ENCODE measurements at regions not wholly inside any gene's neighbourhood (a gene's known extent, or its start where the extent isn't known, plus 50 kb on each side); places are given as distances from the start of the nearest gene placed in this dataset.

DNA sequence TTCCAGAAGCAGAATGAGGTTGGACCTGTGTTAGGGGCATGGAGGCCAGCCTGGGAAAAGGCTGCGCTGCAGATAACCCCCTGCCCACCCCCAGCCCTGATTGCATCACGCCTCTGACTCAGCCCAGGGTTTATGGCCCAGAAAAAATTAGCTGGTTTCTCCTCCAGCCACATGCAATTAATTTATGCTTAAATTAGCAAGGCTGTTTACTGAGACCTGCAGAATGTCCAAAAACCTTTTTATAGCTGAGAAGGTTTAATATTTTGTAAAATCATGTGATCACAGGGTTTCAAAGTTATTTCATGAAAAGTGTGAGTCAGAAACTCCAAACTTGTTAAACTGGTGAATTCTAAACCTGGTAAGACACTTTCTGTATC lies 123.1 kb upstream of the HDAC4 start:
- DNase-seq (ENCODE audit: low read depth in 2 of 3, low spot score in 2 of 3) = no peak

DNA sequence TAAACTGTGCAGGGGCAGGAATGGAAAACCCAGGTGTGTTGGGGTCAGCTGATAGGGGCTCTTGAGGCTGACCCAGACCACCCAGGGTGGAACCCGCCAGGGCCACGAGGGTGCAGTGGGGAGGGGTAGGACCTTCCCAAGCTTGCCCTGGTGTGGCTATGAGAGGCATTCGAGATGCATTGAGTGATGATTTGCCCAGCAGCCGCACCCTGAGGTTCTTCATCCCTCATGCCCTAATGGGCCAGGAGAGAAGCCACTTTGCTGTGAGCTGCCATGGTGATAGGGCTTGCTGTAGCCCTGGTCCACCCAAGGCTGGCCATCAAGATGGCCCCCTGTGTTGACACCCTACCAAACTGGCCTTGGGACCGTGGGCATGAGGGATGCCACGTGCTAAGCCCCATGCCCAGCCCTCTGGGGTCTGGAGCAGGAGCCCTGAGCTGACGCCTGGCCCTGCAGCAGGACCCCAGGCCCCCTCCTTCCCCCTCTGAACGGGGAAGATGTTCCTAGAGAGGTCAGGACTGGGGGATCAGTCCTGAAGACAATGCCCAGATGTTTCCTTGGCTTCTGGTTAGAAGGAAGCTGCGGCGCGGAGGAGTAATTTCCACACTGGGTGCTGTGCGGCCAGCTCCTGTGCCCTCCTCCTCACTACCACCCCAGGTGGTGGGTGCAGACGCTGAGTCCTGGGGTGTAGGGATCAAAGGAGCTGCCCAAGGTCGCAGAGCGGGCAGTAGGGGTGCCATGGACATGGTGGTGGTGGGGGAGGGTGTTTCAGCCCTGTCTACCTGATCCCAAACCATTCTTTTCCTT lies 122.5 kb upstream of the HDAC4 start:
- no peak for DNase-seq (ENCODE audit: low read depth in 2 of 3, low spot score in 2 of 3)

DNA sequence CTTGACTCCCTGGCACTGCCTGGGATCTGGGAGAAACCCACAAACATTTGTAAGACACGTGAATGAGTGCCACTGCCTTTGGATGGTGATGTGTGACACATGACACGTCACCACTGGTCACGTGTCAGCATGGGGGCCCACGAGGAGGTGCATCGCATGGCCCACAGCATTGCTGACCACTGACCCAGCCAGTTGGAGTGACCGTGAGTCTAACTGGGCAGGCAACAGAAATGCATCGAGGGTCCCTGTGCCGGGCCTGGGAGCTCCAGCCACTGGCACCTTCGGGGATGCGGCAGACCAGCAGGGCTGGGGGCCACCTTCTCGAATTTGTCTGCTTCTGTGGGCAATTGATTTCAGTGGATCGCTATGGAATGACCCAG lies 121.9 kb upstream of the HDAC4 start:
- no peak for DNase-seq (ENCODE audit: low read depth in 2 of 3, low spot score in 2 of 3)

DNA sequence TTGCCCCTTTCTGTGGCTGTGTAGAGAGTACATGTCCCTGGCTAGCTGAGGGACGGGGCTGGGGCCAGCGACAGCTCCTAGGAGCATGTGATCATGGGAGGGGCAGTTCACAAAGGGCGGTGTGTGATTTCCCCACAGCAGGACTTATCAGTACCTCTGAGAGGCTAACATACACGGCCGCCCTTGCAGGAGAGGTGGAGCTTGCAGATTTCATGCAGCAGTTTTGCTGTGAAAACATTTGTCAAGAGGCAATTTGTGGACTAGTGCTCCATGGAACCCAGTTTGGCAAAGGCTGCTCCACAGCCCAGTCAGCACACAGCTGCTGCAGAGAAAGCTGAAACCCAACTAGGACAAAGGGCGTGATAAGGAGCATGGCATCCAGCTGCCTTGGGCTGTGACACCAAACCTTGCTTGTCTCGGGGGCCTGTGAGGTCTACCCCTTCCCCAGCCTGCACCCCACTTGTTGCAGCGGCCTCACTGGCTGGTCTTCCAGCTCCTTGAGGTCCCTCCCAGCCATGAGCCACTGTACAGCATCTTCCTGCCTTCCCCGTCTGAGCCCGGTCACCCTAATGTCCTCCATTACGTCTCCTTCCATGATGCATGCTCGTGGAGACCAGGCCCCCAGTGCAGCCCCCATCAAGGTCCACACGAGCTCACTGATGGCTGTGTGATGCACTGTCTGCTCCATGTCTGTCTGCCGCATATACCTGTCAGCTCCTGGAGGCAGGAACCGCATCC lies 121.4 kb upstream of the HDAC4 start:
- DNase-seq (ENCODE audit: low read depth in 2 of 3, low spot score in 2 of 3) = no peak

- DNase-seq (ENCODE audit: low read depth in 2 of 3, low spot score in 2 of 3) = no peak
Measured at GRCh38 chr2:239521518-239521815, 120.6 kb upstream of the HDAC4 start.

- DNase-seq (ENCODE audit: low read depth in 2 of 3, low spot score in 2 of 3) = no peak
Measured at GRCh38 chr2:239520811-239521517, 120.1 kb upstream of the HDAC4 start.

DNA sequence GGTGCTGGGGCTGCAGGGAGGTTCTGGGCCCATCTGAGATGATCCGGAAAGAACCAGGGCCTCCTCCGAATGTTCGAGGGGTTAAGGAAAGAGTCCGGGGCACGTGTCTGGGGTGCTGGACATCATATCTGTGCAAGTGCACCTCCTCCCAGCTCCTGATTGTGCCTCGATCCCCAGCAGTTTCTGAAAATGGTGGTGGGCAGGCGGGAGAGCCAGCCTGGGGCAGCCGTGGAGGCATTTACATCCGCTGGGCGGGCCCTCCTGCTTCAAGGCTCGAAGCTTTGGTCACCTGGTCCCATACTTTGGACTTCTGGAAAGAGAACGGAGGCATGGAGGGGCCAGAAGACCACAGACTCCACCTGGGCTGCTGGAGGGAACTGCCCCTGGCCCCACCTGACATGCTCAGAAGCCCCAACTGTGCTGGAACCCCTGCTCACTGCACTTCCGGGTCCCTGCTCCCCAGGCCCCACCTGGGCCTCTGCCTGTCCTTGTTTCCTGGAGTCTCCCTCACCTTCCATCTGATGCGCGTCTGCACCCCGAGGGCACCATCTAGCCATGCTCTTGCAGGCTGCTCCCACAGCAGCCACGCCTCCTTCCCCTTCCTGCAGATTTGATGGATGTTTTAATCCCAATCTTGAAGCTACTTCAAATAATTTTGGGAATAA lies 119.2 kb upstream of the HDAC4 start:
- no peak for DNase-seq (ENCODE audit: low read depth in 2 of 3, low spot score in 2 of 3)

GRCh38 chr2:239519089-239519920 lies 118.5 kb upstream of the HDAC4 start:
- no peak for DNase-seq (ENCODE audit: low read depth in 2 of 3, low spot score in 2 of 3)

DNA sequence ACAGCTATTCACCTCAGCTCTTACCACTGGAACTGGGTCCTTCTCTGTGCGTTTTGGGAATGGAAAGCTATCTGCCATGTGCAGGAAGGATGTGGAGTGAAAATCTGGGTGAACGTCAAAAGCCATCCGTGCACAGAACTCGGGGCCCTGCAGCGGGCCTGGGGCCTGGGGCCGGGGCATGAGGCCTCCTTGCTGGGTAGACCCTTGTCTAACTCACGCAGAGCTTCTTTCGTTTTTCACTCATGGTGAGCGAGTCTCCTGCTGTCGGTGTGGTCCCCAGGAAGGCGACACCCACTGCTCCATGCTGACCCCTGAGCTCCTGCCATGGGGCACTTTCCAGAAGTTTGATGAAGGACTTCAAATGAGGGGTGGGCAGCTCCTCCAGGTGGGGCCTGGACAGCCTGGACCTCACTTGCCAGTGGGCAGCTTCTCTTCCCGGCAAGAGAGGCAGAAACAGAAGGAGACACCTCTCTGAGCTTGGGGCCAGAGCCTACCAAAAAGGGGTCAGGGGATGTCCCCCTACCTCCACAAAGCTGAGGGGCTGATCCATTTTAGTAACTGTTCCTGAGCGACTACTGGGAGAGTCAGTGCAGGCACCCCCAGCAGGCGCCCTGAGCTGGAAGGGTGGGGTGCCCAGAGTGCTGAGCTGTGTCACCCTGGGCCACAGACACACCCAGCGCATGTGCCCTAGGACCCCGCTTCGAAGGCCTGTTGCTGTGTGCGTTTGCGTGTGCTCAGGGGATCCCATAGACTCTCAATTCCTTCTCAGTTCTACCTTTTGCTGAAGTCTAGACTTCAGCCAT lies 117.7 kb upstream of the HDAC4 start:
- no peak for DNase-seq (ENCODE audit: low read depth in 2 of 3, low spot score in 2 of 3)

- no peak for DNase-seq (ENCODE audit: low read depth in 2 of 3, low spot score in 2 of 3)
Measured at GRCh38 chr2:239517686-239518085, 116.9 kb upstream of the HDAC4 start.

DNA sequence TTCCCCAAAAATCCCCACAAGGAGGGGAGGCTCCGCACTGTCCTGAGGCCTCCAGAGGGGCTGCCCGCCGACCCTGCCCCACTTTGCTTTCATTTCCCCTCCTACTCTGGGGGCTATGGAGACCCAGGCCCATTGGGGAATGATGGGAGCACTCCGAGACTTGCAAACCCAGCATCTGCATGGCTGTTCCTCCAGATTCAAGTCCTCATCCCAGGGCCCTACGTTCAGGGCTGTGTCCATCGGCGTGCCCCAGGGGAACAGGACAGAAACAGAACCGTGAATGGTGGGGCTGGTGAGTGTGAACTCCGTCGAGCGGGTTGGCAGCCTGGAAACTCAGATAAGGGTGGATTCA lies 116.1 kb upstream of the HDAC4 start:
- no peak for DNase-seq (ENCODE audit: low read depth in 2 of 3, low spot score in 2 of 3)

DNA sequence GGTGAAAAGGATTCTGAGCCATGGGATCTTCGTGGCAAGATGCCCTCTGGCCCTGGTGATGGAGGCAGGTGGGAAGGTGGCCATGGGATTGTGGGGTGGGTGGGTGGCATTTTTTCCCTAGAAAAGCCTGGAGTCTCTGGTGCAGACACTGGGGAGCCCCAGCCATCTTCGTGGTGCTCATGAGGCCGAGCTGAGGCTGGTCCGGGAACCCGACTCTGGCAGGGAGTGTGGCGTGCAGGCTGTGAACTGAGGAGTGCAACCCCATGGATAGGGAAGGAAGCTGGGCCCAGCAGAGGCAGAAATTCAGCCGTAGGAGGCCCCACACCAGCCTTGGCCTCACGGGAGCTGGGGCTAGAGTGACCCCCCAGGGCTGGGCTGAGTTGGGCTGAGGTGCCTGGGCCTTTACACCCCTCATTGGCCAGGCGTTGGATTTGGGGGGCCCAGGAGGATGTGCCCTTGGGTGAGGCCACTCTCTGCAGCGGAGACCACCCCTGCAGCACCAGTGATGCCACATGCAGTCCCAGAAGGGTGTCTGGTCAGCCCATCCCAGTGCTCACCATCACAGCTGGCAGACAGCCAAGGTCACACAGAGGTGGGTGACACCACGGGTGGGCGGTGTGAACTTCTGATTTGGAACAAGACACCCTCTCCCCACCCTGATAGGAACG lies 115.6 kb upstream of the HDAC4 start:
- no peak for DNase-seq (ENCODE audit: low read depth in 2 of 3, low spot score in 2 of 3)

DNA sequence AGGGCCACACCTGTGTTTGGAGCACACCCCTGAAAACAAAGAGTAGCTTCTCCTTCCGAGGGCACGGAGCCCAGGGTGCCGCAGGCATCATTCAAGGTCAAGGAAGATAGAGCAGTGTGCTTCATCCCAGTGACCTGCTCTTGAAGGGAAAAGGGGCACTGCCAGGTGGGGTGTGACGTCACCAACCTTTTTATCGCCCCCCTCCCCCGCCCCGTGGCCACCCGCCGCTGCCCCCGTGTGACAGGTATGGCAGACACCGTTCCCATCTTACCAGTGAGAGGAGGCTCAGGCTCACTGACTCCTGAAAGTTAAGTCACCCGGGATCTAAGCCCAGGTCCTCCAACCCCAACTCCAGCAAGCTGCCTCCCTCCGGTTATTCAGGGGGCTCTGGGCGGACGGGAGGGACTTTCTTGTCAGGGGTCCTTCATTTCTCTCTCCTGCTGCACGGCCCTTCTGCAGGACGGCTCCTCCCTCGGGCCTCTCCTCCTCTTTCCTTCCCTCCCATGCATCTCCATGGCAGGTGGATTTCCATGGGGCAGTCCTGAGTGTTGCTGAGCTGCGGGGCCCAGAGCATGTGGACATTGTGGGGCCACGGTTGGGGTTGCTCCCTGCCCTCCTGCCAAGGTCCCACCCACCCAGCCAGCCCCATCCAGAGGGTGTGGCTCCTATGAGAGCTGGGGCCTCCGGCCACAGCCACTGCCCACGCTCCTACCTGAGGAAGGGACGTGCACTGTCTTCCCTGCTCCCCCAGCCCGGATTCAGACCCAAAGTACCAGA lies 114.1 kb upstream of the HDAC4 start:
- no peak for DNase-seq (ENCODE audit: low read depth in 2 of 3, low spot score in 2 of 3)

GRCh38 chr2:239512054-239512453 lies 111.2 kb upstream of the HDAC4 start:
- DNase-seq (ENCODE audit: low read depth in 2 of 3, low spot score in 2 of 3) = no peak

DNA sequence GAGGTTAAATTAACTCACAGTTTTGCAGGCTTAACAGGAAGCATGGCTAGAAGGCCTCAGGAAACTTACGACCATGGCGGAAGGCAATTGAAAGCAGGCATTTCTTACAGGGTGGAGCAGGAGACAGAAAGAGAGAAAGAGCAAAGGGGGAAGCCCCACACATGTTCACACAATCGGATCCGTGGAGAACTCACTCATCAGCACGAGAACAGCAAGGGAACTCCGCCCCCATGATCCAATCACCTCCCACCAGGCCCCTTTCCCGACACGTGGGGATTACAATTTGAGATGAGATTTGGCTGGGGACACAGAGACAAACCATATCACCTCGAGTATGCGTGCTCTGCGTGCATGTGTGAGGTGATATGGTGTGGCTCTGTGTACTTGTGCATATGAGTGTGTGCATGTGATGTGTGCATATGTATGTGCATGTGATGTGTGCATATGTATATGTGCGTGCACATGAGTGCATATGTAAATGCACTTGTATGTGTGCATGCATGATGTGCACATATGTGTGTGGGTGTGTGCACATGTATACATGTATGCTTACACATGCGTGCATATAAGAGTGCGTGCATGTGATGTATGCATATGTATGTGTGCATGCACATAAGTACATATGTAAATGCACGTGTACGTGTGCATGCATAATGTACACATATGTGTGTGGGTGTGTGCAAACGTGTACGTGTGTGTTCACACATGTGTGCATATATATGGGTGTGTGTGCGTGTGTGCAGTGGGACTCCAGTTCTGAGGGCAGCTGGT lies 108.7 kb upstream of the HDAC4 start:
- no peak for DNase-seq (ENCODE audit: low read depth in 2 of 3, low spot score in 2 of 3)

- no peak for DNase-seq (ENCODE audit: low read depth in 2 of 3, low spot score in 2 of 3)
Measured at GRCh38 chr2:239508261-239508660, 107.4 kb upstream of the HDAC4 start.

DNA sequence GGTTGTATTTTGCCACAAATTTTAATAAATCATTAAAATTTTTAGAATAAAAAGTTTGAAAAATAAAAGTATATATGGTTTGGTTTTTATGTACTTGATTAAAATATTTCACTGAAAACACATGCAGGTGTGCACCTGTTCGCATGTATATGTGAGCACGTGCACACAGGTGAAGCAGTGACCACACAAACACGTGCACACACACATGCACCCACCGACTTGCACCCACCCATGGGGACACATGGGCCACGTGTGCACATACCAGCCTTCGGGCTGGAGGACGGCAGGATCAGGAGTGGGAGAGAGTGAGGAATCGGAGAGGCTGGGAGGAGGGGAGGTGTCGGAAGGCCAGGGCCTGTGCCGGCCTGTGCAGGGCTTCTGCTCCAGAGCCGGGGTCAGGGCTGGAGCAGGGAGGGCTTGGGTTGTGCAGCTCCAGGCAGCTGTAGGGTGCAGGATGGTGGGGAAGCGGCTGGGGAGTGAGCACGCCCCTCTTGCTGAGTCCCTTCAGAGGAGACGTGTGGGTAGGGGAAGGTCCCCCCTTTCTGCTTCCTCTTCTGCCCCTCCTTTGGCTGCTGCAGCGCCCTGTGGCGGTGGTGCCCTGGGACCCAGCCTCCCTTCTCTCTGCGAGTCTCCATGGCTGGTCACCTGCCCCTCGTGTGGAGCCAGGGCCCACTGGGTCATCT lies 106.9 kb upstream of the HDAC4 start:
- no peak for DNase-seq (ENCODE audit: low read depth in 2 of 3, low spot score in 2 of 3)

GRCh38 chr2:239506961-239507360 lies 106.1 kb upstream of the HDAC4 start:
- DNase-seq (ENCODE audit: low read depth in 2 of 3, low spot score in 2 of 3) = no peak

All from activated CD8-positive, alpha-beta memory T cell treated with anti-CD3 and anti-CD28 coated beads for 48 hours (primary cell).